ENCODE measurements at regions not wholly inside any gene's neighbourhood (a gene's known extent, or its start where the extent isn't known, plus 50 kb on each side); places are given as distances from the start of the nearest gene placed in this dataset.

DNA sequence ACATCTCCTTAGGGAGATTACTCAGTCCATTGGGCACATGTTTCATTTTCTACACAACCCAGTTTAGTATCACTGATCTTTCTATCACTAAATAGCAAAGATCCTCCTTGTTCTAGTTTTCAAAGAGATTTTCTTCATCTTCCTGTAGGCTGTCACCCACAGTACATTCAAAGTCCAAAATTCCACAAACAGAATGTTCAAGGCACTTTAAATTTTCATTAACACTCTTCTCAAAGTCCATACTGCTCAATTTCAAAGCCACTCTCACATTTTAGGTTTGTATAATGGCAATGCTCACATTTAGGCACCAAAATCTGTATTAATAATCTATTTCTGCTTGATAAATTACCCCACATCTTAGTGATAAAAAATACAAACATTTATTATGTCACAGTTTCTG, 152.8 kb downstream of the FSIP2 start:
- TF ChIP-seq, protein P1, sequence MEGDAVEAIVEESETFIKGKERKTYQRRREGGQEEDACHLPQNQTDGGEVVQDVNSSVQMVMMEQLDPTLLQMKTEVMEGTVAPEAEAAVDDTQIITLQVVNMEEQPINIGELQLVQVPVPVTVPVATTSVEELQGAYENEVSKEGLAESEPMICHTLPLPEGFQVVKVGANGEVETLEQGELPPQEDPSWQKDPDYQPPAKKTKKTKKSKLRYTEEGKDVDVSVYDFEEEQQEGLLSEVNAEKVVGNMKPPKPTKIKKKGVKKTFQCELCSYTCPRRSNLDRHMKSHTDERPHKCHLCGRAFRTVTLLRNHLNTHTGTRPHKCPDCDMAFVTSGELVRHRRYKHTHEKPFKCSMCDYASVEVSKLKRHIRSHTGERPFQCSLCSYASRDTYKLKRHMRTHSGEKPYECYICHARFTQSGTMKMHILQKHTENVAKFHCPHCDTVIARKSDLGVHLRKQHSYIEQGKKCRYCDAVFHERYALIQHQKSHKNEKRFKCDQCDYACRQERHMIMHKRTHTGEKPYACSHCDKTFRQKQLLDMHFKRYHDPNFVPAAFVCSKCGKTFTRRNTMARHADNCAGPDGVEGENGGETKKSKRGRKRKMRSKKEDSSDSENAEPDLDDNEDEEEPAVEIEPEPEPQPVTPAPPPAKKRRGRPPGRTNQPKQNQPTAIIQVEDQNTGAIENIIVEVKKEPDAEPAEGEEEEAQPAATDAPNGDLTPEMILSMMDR (IDR thresholded peaks at IDR 0.05; ENCODE audit: low read length, missing control alignments) = no peak
- no peak overlapping the region for H3K4me3 ChIP-seq (replicated peaks; ENCODE audit: low read depth, low read length)
- no peak for DNase-seq (ENCODE audit: low read depth)

DNA sequence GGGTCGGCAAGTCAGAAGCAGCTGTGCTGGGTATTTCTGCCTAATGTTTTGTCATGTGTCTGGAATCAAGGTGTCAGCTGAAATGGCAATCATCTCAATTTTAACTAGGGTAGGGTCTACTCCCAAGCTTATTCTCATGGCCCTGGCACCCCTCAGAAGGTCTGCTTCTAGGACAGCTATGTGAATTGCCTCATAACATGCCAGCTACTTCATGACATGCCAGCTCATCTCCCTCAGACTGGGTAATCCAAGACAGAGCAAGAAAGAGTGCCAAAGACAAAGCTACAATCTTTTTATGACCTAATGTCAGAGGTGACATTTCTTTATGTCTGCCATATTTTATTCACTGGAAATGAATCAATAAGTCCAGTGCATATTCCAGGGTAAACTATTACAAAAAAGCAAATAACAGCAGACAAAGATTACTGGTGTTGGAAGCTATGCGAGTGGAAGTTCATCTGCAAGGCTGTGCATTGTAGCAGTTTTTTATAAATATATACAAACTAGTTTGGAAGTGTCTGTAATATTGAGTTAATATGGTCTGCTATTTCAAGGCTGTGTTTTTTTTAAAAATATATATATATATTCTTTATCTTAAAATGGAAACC, 153.3 kb downstream of the FSIP2 start:
- TF ChIP-seq, protein P1 (IDR thresholded peaks at IDR 0.05; ENCODE audit: low read length, missing control alignments) = no peak

DNA sequence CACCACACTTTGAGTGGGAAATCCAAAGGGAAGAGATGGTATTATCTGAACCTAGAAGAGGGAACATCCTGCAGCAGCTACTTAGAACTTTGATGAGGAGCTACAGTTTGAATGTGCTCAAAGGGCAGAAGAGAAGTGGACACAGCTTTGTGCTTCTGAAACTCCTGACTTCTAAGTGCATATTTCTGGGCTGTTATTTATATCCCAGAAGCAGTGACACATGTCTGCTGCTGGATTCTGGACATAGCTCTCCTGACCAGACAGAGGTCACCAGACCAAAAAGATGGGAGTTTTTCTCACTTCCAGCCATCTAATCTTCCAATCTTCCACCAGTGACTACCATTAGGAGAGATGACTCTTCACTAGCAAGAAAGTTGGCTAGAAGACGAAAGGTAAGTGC, 153.9 kb downstream of the FSIP2 start:
- TF ChIP-seq, protein P1 (IDR thresholded peaks at IDR 0.05; ENCODE audit: low read length, missing control alignments) = no peak
- no peak overlapping the region for H3K4me3 ChIP-seq (replicated peaks; ENCODE audit: low read depth, low read length)
- DNase-seq (ENCODE audit: low read depth) = no peak

More for the DNA sequence above, 153.3 kb downstream of the FSIP2 start:
- H3K4me3 ChIP-seq (replicated peaks; ENCODE audit: low read depth, low read length) = no peak overlapping the region
- DNase-seq (ENCODE audit: low read depth) = no peak

DNA sequence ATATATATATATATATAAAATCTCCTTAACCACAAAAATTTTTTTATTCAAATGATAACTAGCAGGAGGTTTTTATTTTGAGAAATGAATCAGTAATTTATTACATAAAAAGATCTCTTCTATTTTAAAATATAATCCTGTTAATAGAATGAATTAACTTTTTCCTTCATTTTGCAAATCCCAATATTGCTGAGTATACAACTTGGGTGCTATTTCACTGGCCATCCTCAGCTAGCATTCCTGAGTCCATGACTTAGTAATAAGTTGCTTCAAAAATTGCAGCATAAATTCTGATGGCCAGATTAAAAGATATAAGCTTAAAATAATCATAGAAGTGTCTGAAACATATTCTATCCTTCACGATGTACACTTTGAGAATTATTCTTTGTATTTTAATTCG, 155.6 kb downstream of the FSIP2 start:
- no peak for DNase-seq (ENCODE audit: low read depth)
- H3K4me3 ChIP-seq (replicated peaks; ENCODE audit: low read depth, low read length) = no peak overlapping the region
- TF ChIP-seq, protein P1 (IDR thresholded peaks at IDR 0.05; ENCODE audit: low read length, missing control alignments) = no peak

DNA sequence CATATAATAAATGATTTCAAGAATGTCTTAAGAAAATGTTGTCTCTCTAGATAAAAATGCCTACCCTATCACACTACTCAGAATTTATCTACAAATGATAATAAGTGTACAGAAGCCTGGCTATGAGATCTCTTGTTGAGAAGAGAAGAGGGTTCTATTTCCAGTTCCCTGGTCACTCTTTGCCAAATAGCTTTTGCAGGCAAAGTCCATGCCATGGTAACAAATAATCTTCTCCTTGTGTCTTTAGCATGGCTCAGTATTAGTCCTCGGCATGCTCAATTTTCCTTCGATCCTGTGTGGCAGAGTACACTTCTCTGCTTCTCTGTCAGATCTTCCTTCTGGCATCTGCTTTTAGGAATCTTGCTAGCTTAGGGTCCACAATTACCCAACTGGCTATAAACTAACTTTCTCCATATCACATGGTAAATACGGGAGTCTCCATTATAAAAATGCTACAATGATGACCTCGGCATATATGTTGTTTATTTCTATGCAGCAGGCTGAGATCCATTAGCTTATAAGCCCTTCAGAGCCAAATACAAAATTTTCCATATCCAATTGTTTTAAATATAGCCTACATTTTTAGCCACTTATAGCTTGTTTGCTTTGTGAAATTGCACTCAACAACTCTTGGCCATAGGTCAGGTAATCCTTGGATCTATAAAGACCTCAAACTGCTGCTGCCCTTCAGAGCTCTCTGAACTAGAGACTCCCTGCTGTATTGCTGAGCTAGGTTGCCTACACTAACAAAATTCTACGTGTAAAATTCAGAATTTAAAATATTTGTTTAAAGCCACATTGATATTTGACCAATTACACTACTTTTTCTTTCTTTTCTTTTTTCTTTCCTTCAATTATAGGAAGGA, 157.5 kb downstream of the FSIP2 start:
- H3K4me3 ChIP-seq (replicated peaks; ENCODE audit: low read depth, low read length) = no peak overlapping the region
- no peak for DNase-seq (ENCODE audit: low read depth)
- TF ChIP-seq, protein P1 (IDR thresholded peaks at IDR 0.05; ENCODE audit: low read length, missing control alignments) = no peak

DNA sequence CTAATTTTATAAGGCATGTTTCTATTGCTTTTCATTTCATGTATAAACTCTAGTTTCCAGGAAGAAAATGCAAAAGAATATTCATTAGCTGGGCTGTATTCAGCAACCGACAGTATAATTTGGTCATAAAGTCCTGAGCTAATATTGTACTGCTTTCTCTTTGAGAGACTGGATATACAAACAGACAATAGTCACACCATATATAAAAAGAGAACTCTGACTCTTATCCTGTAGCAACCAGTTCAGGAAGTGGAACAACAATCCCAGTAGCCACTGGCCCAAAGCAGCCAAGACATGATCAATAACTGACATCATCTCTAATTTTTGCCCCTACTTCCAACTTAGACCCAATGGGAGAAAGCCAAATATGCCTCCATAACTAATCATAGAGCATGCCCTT, 160.8 kb downstream of the FSIP2 start:
- TF ChIP-seq, protein P1 (IDR thresholded peaks at IDR 0.05; ENCODE audit: low read length, missing control alignments) = no peak
- H3K4me3 ChIP-seq (replicated peaks; ENCODE audit: low read depth, low read length) = no peak overlapping the region
- DNase-seq (ENCODE audit: low read depth) = no peak
